K562 (cell line): ENCODE measurements at regions not wholly inside any gene's neighbourhood (a gene's known extent, or its start where the extent isn't known, plus 50 kb on each side); places are given as distances from the start of the nearest gene placed in this dataset.

Experiments
- ATAC-seq: fragments of 200-7000 bp; cut with Tn5 transposase; 3 replicates; pipeline ENCODE4 v1.9.1; 2020; ENCODE audit warnings: moderate library complexity
- BruUV-seq: library from RNA; stranded (reverse); fragments of 400-500 nt; replicated peaks from 2 replicates; lab custom pipeline; 2021; lab: Mats Ljungman, UMichigan
- CTCF ChIA-PET: fragments of 300-600 bp; formaldehyde crosslinking; extraction: SDS; loops from one replicate; lab custom pipeline; 2021; ENCODE audit warnings: low intra/inter-chr PET ratio; lab: Yijun Ruan, JAX
- POLR2A ChIA-PET: fragments of 300-600, 350-650 bp; sonication (Branson Sonifier 250); formaldehyde crosslinking; extraction: SDS; loops from one replicate; lab custom pipeline; 2021; ENCODE audit warnings: antibody characterized with exemption, inconsistent platforms; lab: Yijun Ruan, JAX
- DNase-seq, 4 experiments: peaks; one replicate each; pipeline versions ENCODE4 v3.0.0 to v3.0.0-alpha.2; 2011 to 2018; ENCODE audit warnings: low spot score in 3 of 4, mixed read lengths in 3 of 4; ENCODE audit errors: extremely low read depth in 1 of 4
- FAIRE-seq: peaks from 2 replicates; lab custom pipeline; 2011; peaks lifted over from hg19 to GRCh38; lab: Jason Lieb, UNC
- H2AFZ ChIP-seq: 2 replicates; pipeline ENCODE4 v1.6.0; 2011; ENCODE audit warnings: low read depth, low read length, control low read depth, inconsistent platforms
- H3K27ac ChIP-seq: fragments of 200-600 bp; 3 replicates; pipeline ENCODE4 v1.8.0; 2011; ENCODE audit warnings: low read depth, mild to moderate bottlenecking, control low read depth, inconsistent platforms, low read length, moderate library complexity, mixed read lengths; ENCODE audit errors: extremely low read depth
- H3K27me3 ChIP-seq, 2 experiments: fragments of 300-600 bp in 1 of 2; 2 replicates in 1 of 2; 3 replicates in 1 of 2; pipeline versions ENCODE4 v1.6.0 to v1.8.0; 2011; ENCODE audit warnings: inconsistent platforms in 2 of 2, low read length in 2 of 2, mild to moderate bottlenecking in 1 of 2, mixed read lengths in 1 of 2, moderate library complexity in 1 of 2; ENCODE audit not compliant: control insufficient read depth in 2 of 2, insufficient read depth in 2 of 2
- H3K36me3 ChIP-seq: fragments of 300-600 bp; 3 replicates; pipeline ENCODE4 v1.8.0; 2011; ENCODE audit warnings: mild to moderate bottlenecking, low read length, inconsistent platforms; ENCODE audit not compliant: control insufficient read depth, insufficient read depth
- H3K4me1 ChIP-seq, 2 experiments: fragments of 200-600 bp in 1 of 2; replicated peaks in 1 of 2; 2 replicates in 1 of 2; 3 replicates in 1 of 2; pipeline versions ENCODE4 v1.5.1 to v1.8.0; 2011; ENCODE audit warnings: inconsistent platforms in 2 of 2, low read length in 2 of 2, mild to moderate bottlenecking in 1 of 2, mixed read lengths in 1 of 2, moderate library complexity in 1 of 2; ENCODE audit not compliant: control insufficient read depth in 2 of 2, insufficient read depth in 2 of 2
- H3K4me2 ChIP-seq: 2 replicates; pipeline ENCODE4 v1.6.1; 2011; ENCODE audit warnings: low read length, control low read depth, inconsistent platforms, mixed read lengths; ENCODE audit not compliant: insufficient read depth
- H3K4me3 ChIP-seq: fragments of 200-600 bp; sonication (generic), shearing (Covaris generic); 2 replicates; pipeline ENCODE4 v1.5.1; 2016; ENCODE audit warnings: control low read depth, inconsistent platforms
- H3K79me2 ChIP-seq: fragments of 200-600 bp; 3 replicates; pipeline ENCODE4 v1.8.0; 2011; ENCODE audit warnings: low read length, inconsistent platforms; ENCODE audit not compliant: control insufficient read depth, insufficient read depth
- H3K9ac ChIP-seq, 2 experiments: 2 replicates each; pipeline versions ENCODE4 v1.6.0 to v1.6.1; 2011; ENCODE audit warnings: low read depth in 2 of 2, low read length in 2 of 2, control low read depth in 1 of 2, inconsistent platforms in 1 of 2, mild to moderate bottlenecking in 1 of 2, mixed read lengths in 1 of 2; ENCODE audit not compliant: insufficient read depth in 1 of 2
- H3K9me1 ChIP-seq: one replicate; pipeline ENCODE4 v1.6.0; 2011; ENCODE audit warnings: inconsistent platforms, mild to moderate bottlenecking, low read length, moderate library complexity; ENCODE audit not compliant: control insufficient read depth, insufficient read depth
- H3K9me3 ChIP-seq: replicated peaks from 2 replicates; pipeline ENCODE4 v1.5.1; 2011; ENCODE audit warnings: low read depth, low read length, inconsistent platforms; ENCODE audit not compliant: control insufficient read depth, insufficient read depth
- H4K20me1 ChIP-seq: replicated peaks from 2 replicates; pipeline ENCODE4 v1.6.1; 2011; ENCODE audit warnings: low read length, inconsistent platforms, mixed read lengths; ENCODE audit not compliant: control insufficient read depth, insufficient read depth
- CXXC5 ChIP-seq: fragments of 250-450 bp; sonication (Bioruptor Pico); IDR thresholded peaks from 2 replicates; pipeline ENCODE4 v1.8.0; 2022; ENCODE audit warnings: inconsistent platforms, mild to moderate bottlenecking, moderate library complexity
- EP400 ChIP-seq: fragments of 450-650 bp; IDR thresholded peaks from 2 replicates; pipeline ENCODE4 v1.6.1; 2017; ENCODE audit warnings: antibody characterized with exemption, mild to moderate bottlenecking, moderate library complexity
- MNT ChIP-seq, 2 experiments: fragments of 450-650 bp; conservative IDR thresholded peaks; 2 replicates each; pipeline ENCODE4 v1.6.1; 2017; ENCODE audit warnings: mild to moderate bottlenecking in 2 of 2, moderate library complexity in 2 of 2
- NCOA2 ChIP-seq, 2 experiments: fragments of 450-650 bp; IDR thresholded peaks; 2 replicates each; pipeline ENCODE4 v1.6.1; 2018; ENCODE audit warnings: mild to moderate bottlenecking in 2 of 2, moderate library complexity in 1 of 2; ENCODE audit not compliant: partially characterized antibody in 2 of 2
- POU5F1 ChIP-seq: fragments of 150-350 bp; IDR thresholded peaks from 2 replicates; pipeline ENCODE4 v1.6.1; 2014; ENCODE audit warnings: borderline replicate concordance, low read length, low read depth, mild to moderate bottlenecking; ENCODE audit not compliant: partially characterized antibody
- RCOR1 ChIP-seq, 2 experiments: IDR thresholded peaks; 2 replicates each; pipeline ENCODE4 v1.6.1; 2012; ENCODE audit warnings: low read depth in 2 of 2, low read length in 2 of 2, borderline replicate concordance in 1 of 2, improper control_type of control experiment in 1 of 2
- TFAM ChIP-seq: fragments of 250-450 bp; sonication (Bioruptor Pico); conservative IDR thresholded peaks from 2 replicates; pipeline ENCODE4 v1.5.0; 2021; ENCODE audit warnings: mild to moderate bottlenecking, moderate library complexity
- ZBED1 ChIP-seq: IDR thresholded peaks from 2 replicates; pipeline ENCODE4 v1.6.1; 2014
- ZBTB49 ChIP-seq: sonication (generic); formaldehyde crosslinking; IDR thresholded peaks from 2 replicates; pipeline ENCODE4 v1.8.0; 2022; ENCODE audit warnings: missing genetic modification reagents, mild to moderate bottlenecking, borderline replicate concordance
- ZBTB7A ChIP-seq: IDR thresholded peaks from 2 replicates; pipeline ENCODE4 v1.6.1; 2011; ENCODE audit warnings: low read depth, mild to moderate bottlenecking, low read length, moderate library complexity, borderline replicate concordance; ENCODE audit not compliant: control insufficient read depth
- ZKSCAN8 ChIP-seq: fragments of 200-800 bp; sonication (Bioruptor generic); IDR thresholded peaks from 2 replicates; pipeline ENCODE4 v1.6.1; 2016; ENCODE audit warnings: missing genetic modification characterization, missing compliant biosample characterization
- ZNF184 ChIP-seq: sonication (generic); formaldehyde crosslinking; IDR thresholded peaks from 2 replicates; pipeline ENCODE4 v1.5.0; 2020; ENCODE audit warnings: missing genetic modification reagents
- ZNF232 ChIP-seq: sonication (generic); formaldehyde crosslinking; IDR thresholded peaks from 2 replicates; pipeline ENCODE4 v1.8.0; 2022; ENCODE audit warnings: mild to moderate bottlenecking, missing genetic modification reagents
- ZNF274 ChIP-seq: IDR thresholded peaks from 2 replicates; pipeline ENCODE4 v1.6.1; 2011; ENCODE audit warnings: low read depth, mild to moderate bottlenecking, low read length, moderate library complexity, borderline replicate concordance
- WGBS: fragments of 100-300 bp; shearing (Covaris generic); methylation state at CpG from one replicate; pipeline ENCODE4 v1.1.6; 2016; ENCODE audit warnings: low coverage, mixed read lengths; ENCODE audit not compliant: insufficient coverage; ENCODE audit errors: missing lambda C conversion rate; 5-methylcytosine and 5-hydroxymethylcytosine counted together
- in situ Hi-C: fragments of 300-500 bp; cut with MboI; formaldehyde crosslinking; loops from 4 replicates; pipeline ENCODE4 v1.15.0; 2018; ENCODE audit warnings: inconsistent platforms, mixed read lengths
- intact Hi-C: fragments of 100-400 bp; cut with micrococcal nuclease; formaldehyde crosslinking; loops from 2 replicates; pipeline ENCODE4 v1.14.2; 2022

GRCh38 chr14:84976805-84977204 is 553.1 kb upstream of the FLRT2 start:
- intact Hi-C loops, result no loop called here
- DNase-seq, result no peak
- H3K4me2 ChIP-seq, result no peak overlapping the region
- no peaks in the 10 kb centered on the region for H3K9me3 ChIP-seq
- no peaks in the 10 kb centered on the region for H4K20me1 ChIP-seq
- no peaks in the 10 kb centered on the region for H3K36me3 ChIP-seq
- WGBS, result 0% methylated on average over 2 of the region's 2 CpGs
- H2AFZ ChIP-seq, result no peak overlapping the region
- no peak overlapping the region for H3K9ac ChIP-seq
- H3K4me3 ChIP-seq, result no peak overlapping the region
- POLR2A ChIA-PET, result no interaction called here
- H3K27ac ChIP-seq, result no peak overlapping the region
- no peaks in the 10 kb centered on the region for H3K9me1 ChIP-seq
- CTCF ChIA-PET, result no interaction called here
- no peak for FAIRE-seq
- in situ Hi-C loops, result no loop called here
- H3K79me2 ChIP-seq, result no peaks in the 10 kb centered on the region
- no TSS peak for BruUV-seq
- no peaks in the 10 kb centered on the region for H3K4me1 ChIP-seq
- H3K27me3 ChIP-seq, result no peaks in the 10 kb centered on the region
- ATAC-seq, result no peak
- no peak for TF ChIP-seq ZBTB7A
- TF ChIP-seq MNT (conservative IDR thresholded peaks at IDR 0.05), result no peak
- no peak for TF ChIP-seq ZNF232 (CRISPR knock-in tag)
- no peak for TF ChIP-seq NCOA2 (IDR thresholded peaks at IDR 0.05; ENCODE audit: partially characterized antibody in 2 of 2)
- no peak for TF ChIP-seq ZKSCAN8 (CRISPR knock-in tag)
- TF ChIP-seq POU5F1, result no peak
- no peak for TF ChIP-seq RCOR1 (IDR thresholded peaks at IDR 0.05; ENCODE audit: borderline replicate concordance in 1 of 2, low read depth in 2 of 2, low read length in 2 of 2)
- TF ChIP-seq EP400, result no peak
- no peak for TF ChIP-seq ZNF184 (CRISPR knock-in tag)
- TF ChIP-seq TFAM (CRISPR knock-in tag), result no peak
- no peak for TF ChIP-seq ZBTB49 (CRISPR knock-in tag)
- TF ChIP-seq ZBED1, result no peak
- no peak for TF ChIP-seq CXXC5 (CRISPR knock-in tag)
- TF ChIP-seq ZNF274, result no peak
